Ishikawa (cell line): ENCODE measurements at regions not wholly inside any gene's neighbourhood (a gene's known extent, or its start where the extent isn't known, plus 50 kb on each side); places are given as distances from the start of the nearest gene placed in this dataset.

Source experiments
- CEBPB ChIP-seq: IDR thresholded peaks from 2 replicates; pipeline ENCODE4 v1.6.1; 2012
- CREB1 ChIP-seq: IDR thresholded peaks from 2 replicates; pipeline ENCODE4 v1.6.1; 2012; ENCODE audit warnings: low read depth
- EGR1 ChIP-seq: IDR thresholded peaks from 2 replicates; pipeline ENCODE4 v1.6.1; 2012
- EP300 ChIP-seq: IDR thresholded peaks from 2 replicates; pipeline ENCODE4 v1.6.1; 2012; ENCODE audit warnings: borderline replicate concordance
- FOXM1 ChIP-seq: IDR thresholded peaks from 2 replicates; pipeline ENCODE4 v1.6.1; 2012; ENCODE audit warnings: low read depth, borderline replicate concordance
- MAX ChIP-seq: IDR thresholded peaks from 2 replicates; pipeline ENCODE4 v1.6.1; 2012
- NFIC ChIP-seq: IDR thresholded peaks from 2 replicates; pipeline ENCODE4 v1.6.1; 2012
- RAD21 ChIP-seq: IDR thresholded peaks from 2 replicates; pipeline ENCODE4 v1.6.1; 2012; ENCODE audit warnings: low read depth
- TAF1 ChIP-seq: IDR thresholded peaks from 2 replicates; pipeline ENCODE4 v1.6.1; 2012; ENCODE audit warnings: low read depth, mild to moderate bottlenecking
- TCF12 ChIP-seq: IDR thresholded peaks from 2 replicates; pipeline ENCODE4 v1.6.1; 2012; ENCODE audit warnings: low read depth
- TEAD4 ChIP-seq: IDR thresholded peaks from 2 replicates; pipeline ENCODE4 v1.6.1; 2012
- USF1 ChIP-seq: IDR thresholded peaks from 2 replicates; pipeline ENCODE4 v1.6.1; 2012
- YY1 ChIP-seq: IDR thresholded peaks from 2 replicates; pipeline ENCODE4 v1.6.1; 2012; ENCODE audit warnings: low read depth
- ZBTB7A ChIP-seq: IDR thresholded peaks from 2 replicates; pipeline ENCODE4 v1.6.1; 2012; ENCODE audit warnings: low read depth
- TF ChIP-seq, protein P1 (sequence below): IDR thresholded peaks from 2 replicates; pipeline ENCODE4 v1.6.1; 2012; ENCODE audit warnings: low read depth, mild to moderate bottlenecking

- TF ChIP-seq TEAD4: no peak
- TF ChIP-seq, protein P1, sequence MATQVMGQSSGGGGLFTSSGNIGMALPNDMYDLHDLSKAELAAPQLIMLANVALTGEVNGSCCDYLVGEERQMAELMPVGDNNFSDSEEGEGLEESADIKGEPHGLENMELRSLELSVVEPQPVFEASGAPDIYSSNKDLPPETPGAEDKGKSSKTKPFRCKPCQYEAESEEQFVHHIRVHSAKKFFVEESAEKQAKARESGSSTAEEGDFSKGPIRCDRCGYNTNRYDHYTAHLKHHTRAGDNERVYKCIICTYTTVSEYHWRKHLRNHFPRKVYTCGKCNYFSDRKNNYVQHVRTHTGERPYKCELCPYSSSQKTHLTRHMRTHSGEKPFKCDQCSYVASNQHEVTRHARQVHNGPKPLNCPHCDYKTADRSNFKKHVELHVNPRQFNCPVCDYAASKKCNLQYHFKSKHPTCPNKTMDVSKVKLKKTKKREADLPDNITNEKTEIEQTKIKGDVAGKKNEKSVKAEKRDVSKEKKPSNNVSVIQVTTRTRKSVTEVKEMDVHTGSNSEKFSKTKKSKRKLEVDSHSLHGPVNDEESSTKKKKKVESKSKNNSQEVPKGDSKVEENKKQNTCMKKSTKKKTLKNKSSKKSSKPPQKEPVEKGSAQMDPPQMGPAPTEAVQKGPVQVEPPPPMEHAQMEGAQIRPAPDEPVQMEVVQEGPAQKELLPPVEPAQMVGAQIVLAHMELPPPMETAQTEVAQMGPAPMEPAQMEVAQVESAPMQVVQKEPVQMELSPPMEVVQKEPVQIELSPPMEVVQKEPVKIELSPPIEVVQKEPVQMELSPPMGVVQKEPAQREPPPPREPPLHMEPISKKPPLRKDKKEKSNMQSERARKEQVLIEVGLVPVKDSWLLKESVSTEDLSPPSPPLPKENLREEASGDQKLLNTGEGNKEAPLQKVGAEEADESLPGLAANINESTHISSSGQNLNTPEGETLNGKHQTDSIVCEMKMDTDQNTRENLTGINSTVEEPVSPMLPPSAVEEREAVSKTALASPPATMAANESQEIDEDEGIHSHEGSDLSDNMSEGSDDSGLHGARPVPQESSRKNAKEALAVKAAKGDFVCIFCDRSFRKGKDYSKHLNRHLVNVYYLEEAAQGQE: no peak
- TF ChIP-seq RAD21: no peak
- TF ChIP-seq TAF1: no peak
- no peak for TF ChIP-seq USF1
- TF ChIP-seq ZBTB7A: no peak
- no peak for TF ChIP-seq YY1
- no peak for TF ChIP-seq MAX
Measured at GRCh38 chr3:150275941-150276340, 132.2 kb upstream of the TSC22D2 start.

DNA sequence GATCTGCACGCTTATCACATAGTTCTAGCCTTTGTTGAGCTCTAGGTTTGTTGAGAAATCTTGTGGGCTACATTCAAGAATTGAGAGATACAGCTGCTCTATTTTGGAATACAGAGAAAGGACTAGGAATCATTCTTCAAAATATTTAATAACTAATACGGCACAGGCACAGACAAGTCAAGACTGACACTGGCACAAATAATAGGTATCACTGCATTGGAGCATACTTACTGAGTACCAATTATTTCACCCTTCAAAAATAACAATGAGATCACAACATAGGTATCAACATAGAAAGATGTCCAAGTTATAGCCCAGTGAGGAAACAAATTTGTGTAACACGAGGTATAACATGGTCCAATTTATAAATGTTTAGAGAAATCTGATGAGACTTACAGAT lies 133.7 kb upstream of the TSC22D2 start:
- TF ChIP-seq EGR1: no peak
- no peak for TF ChIP-seq USF1
- TF ChIP-seq EP300: no peak
- no peak for TF ChIP-seq ZBTB7A
- TF ChIP-seq, protein P1: no peak
- TF ChIP-seq NFIC: no peak
- no peak for TF ChIP-seq CEBPB
- TF ChIP-seq MAX: no peak
- TF ChIP-seq FOXM1: no peak
- TF ChIP-seq TEAD4: no peak
- no peak for TF ChIP-seq CREB1

GRCh38 chr3:150273396-150273795 lies 134.7 kb upstream of the TSC22D2 start:
- no peak for TF ChIP-seq TCF12
- no peak for TF ChIP-seq USF1
- TF ChIP-seq CEBPB: no peak
- no peak for TF ChIP-seq RAD21
- TF ChIP-seq EP300: no peak
- no peak for TF ChIP-seq NFIC
- TF ChIP-seq EGR1: no peak
- TF ChIP-seq TAF1: no peak
- no peak for TF ChIP-seq TEAD4
- no peak for TF ChIP-seq MAX
- TF ChIP-seq, protein P1: no peak
- no peak for TF ChIP-seq FOXM1

GRCh38 chr3:150271591-150271960 lies 136.5 kb upstream of the TSC22D2 start:
- TF ChIP-seq, protein P1: no peak
- TF ChIP-seq EGR1 (no peak), CREB1 (no peak), YY1 (no peak), USF1 (no peak), TAF1 (no peak), TCF12 (no peak)
